ENCODE measurements at regions not wholly inside any gene's neighbourhood (a gene's known extent, or its start where the extent isn't known, plus 50 kb on each side); places are given as distances from the start of the nearest gene placed in this dataset.

- no peak for DNase-seq
These were observed 1188.3 kb upstream of the CNTN5 start for GRCh38 chr11:97832451-97832850.

- DNase-seq = no peak
These were observed 1187.3 kb upstream of the CNTN5 start for GRCh38 chr11:97833412-97833811.

- DNase-seq = no peak
These were observed 1176.7 kb upstream of the CNTN5 start for GRCh38 chr11:97844016-97844415.

GRCh38 chr11:97847730-97848129, 1173.0 kb upstream of the CNTN5 start:
- no peak for DNase-seq

- DNase-seq = no peak
These were observed 1170.0 kb upstream of the CNTN5 start for GRCh38 chr11:97850701-97851100.

GRCh38 chr11:97854357-97854756, 1166.4 kb upstream of the CNTN5 start:
- DNase-seq = no peak

- DNase-seq = no peak
These were observed 1165.9 kb upstream of the CNTN5 start for GRCh38 chr11:97854877-97855276.

- no peak for DNase-seq
These were observed 1164.1 kb upstream of the CNTN5 start for GRCh38 chr11:97856666-97857065.

GRCh38 chr11:97860237-97860636, 1160.5 kb upstream of the CNTN5 start:
- DNase-seq = no peak

GRCh38 chr11:97862021-97862420, 1158.7 kb upstream of the CNTN5 start:
- no peak for DNase-seq

- no peak for DNase-seq
These were observed 1155.2 kb upstream of the CNTN5 start for GRCh38 chr11:97865424-97866012.

GRCh38 chr11:97871816-97872215, 1148.9 kb upstream of the CNTN5 start:
- no peak for DNase-seq

- no peak for DNase-seq
These were observed 1140.5 kb upstream of the CNTN5 start for GRCh38 chr11:97880209-97880608.

GRCh38 chr11:97883086-97883485, 1137.7 kb upstream of the CNTN5 start:
- DNase-seq = no peak

GRCh38 chr11:97888641-97889040, 1132.1 kb upstream of the CNTN5 start:
- DNase-seq = no peak

- DNase-seq = no peak
These were observed 1130.3 kb upstream of the CNTN5 start for GRCh38 chr11:97890466-97890865.

GRCh38 chr11:97893612-97894011, 1127.1 kb upstream of the CNTN5 start:
- DNase-seq = no peak

GRCh38 chr11:97894978-97895377, 1125.8 kb upstream of the CNTN5 start:
- DNase-seq = no peak

- no peak for DNase-seq
These were observed 1125.2 kb upstream of the CNTN5 start for GRCh38 chr11:97895572-97895971.

- no peak for DNase-seq
These were observed 1117.9 kb upstream of the CNTN5 start for GRCh38 chr11:97902828-97903227.

- no peak for DNase-seq
These were observed 1115.6 kb upstream of the CNTN5 start for GRCh38 chr11:97905101-97905500.

- no peak for DNase-seq
These were observed 1115.1 kb upstream of the CNTN5 start for GRCh38 chr11:97905671-97906070.

GRCh38 chr11:97908354-97908753, 1112.4 kb upstream of the CNTN5 start:
- DNase-seq = no peak

- DNase-seq = no peak
These were observed 1110.9 kb upstream of the CNTN5 start for GRCh38 chr11:97909614-97910399.

GRCh38 chr11:97912629-97913028, 1108.1 kb upstream of the CNTN5 start:
- DNase-seq = no peak

All from CD4-positive, alpha-beta T cell treated with Interleukin-21 for 1 hour (primary cell).